ENCODE measurements at regions not wholly inside any gene's neighbourhood (a gene's known extent, or its start where the extent isn't known, plus 50 kb on each side); places are given as distances from the start of the nearest gene placed in this dataset.
"Not testable (repeated sequence)": the region's sequence is repeated elsewhere in the genome, so short reads cannot be mapped to it uniquely, and the experiment has no call there.

GRCh38 chr10:114752570-114752969 is 69.0 kb upstream of the FHIP2A start:
- TF ChIP-seq, protein P1, sequence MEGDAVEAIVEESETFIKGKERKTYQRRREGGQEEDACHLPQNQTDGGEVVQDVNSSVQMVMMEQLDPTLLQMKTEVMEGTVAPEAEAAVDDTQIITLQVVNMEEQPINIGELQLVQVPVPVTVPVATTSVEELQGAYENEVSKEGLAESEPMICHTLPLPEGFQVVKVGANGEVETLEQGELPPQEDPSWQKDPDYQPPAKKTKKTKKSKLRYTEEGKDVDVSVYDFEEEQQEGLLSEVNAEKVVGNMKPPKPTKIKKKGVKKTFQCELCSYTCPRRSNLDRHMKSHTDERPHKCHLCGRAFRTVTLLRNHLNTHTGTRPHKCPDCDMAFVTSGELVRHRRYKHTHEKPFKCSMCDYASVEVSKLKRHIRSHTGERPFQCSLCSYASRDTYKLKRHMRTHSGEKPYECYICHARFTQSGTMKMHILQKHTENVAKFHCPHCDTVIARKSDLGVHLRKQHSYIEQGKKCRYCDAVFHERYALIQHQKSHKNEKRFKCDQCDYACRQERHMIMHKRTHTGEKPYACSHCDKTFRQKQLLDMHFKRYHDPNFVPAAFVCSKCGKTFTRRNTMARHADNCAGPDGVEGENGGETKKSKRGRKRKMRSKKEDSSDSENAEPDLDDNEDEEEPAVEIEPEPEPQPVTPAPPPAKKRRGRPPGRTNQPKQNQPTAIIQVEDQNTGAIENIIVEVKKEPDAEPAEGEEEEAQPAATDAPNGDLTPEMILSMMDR (IDR thresholded peaks at IDR 0.05): not testable (repeated sequence)
- TF ChIP-seq POLR2A, EP300 (IDR thresholded peaks at IDR 0.05): not testable (repeated sequence)
